Brain microvascular endothelial cell (primary cell): ENCODE measurements at regions not wholly inside any gene's neighbourhood (a gene's known extent, or its start where the extent isn't known, plus 50 kb on each side); places are given as distances from the start of the nearest gene placed in this dataset.

ENCODE experiments used
- DNase-seq: peaks from one replicate; pipeline ENCODE4 v3.0.0-alpha.2; 2020
- H3K27ac ChIP-seq: fragments of 250-450 bp; sonication (Bioruptor Pico); 2 replicates; pipeline ENCODE4 v1.5.1; 2020; ENCODE audit warnings: mild to moderate bottlenecking, moderate library complexity
- H3K27me3 ChIP-seq: fragments of 250-450 bp; sonication (Bioruptor Pico); replicated peaks from 2 replicates; pipeline ENCODE4 v1.5.1; 2020; ENCODE audit warnings: mild to moderate bottlenecking
- H3K36me3 ChIP-seq: fragments of 250-450 bp; sonication (Bioruptor Pico); replicated peaks from 2 replicates; pipeline ENCODE4 v1.5.1; 2020; ENCODE audit warnings: mild to moderate bottlenecking
- H3K4me3 ChIP-seq: 2 replicates; pipeline ENCODE4 v1.5.1; 2011; ENCODE audit warnings: low read depth, mild to moderate bottlenecking, control low read depth, low read length, moderate library complexity
- in situ Hi-C: cut with HindIII; loops from 2 replicates; pipeline ENCODE4 v1.10.0; 2017; ENCODE audit warnings: low sequenced_read_pairs, low pct_ligation_motif_present
- TF ChIP-seq, protein P1 (sequence below): IDR thresholded peaks from 2 replicates; pipeline ENCODE4 v1.5.1; 2011; ENCODE audit warnings: low read depth, mild to moderate bottlenecking, moderate library complexity, low read length, control low read depth, inconsistent platforms; ENCODE audit errors: missing control alignments

DNA sequence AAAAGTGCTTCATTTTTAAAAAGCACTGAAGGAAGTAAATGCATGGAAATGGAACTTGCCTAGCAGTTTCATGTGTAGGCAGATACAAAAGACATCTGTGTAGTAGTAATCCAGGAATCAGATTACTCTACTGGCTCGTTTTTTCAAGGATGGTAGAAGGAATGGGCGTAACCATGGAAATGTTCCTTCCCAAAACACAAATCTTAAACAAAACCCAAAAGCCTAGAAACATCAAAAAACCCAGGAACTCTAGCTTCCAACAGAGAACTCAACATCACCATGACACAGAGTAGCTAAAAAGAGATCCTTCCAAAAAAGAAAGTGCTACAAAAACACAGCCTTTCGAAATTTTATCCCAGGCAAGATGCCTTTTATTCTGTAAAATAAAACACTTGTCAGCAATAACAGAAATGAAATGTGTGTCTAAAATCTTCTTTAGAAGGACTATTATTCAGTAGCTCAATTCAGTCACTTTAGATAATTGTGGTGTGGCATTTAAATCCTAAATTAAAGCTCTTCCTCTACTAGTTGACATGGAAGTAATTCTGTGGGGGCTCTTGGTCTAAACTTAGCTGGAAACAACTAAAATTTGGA is 81.7 kb downstream of the FAM217A start:
- in situ Hi-C loops, result no loop called here
- peak; percentile 58 for DNase-seq
- Histone ChIP-seq H3K4me3 (no peak overlapping the region), H3K27ac (peak overlapping the region; percentile 28), H3K36me3 (no peaks in the 10 kb centered on the region), H3K27me3 (no peaks in the 10 kb centered on the region)
- TF ChIP-seq, protein P1, sequence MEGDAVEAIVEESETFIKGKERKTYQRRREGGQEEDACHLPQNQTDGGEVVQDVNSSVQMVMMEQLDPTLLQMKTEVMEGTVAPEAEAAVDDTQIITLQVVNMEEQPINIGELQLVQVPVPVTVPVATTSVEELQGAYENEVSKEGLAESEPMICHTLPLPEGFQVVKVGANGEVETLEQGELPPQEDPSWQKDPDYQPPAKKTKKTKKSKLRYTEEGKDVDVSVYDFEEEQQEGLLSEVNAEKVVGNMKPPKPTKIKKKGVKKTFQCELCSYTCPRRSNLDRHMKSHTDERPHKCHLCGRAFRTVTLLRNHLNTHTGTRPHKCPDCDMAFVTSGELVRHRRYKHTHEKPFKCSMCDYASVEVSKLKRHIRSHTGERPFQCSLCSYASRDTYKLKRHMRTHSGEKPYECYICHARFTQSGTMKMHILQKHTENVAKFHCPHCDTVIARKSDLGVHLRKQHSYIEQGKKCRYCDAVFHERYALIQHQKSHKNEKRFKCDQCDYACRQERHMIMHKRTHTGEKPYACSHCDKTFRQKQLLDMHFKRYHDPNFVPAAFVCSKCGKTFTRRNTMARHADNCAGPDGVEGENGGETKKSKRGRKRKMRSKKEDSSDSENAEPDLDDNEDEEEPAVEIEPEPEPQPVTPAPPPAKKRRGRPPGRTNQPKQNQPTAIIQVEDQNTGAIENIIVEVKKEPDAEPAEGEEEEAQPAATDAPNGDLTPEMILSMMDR, result no peak

DNA sequence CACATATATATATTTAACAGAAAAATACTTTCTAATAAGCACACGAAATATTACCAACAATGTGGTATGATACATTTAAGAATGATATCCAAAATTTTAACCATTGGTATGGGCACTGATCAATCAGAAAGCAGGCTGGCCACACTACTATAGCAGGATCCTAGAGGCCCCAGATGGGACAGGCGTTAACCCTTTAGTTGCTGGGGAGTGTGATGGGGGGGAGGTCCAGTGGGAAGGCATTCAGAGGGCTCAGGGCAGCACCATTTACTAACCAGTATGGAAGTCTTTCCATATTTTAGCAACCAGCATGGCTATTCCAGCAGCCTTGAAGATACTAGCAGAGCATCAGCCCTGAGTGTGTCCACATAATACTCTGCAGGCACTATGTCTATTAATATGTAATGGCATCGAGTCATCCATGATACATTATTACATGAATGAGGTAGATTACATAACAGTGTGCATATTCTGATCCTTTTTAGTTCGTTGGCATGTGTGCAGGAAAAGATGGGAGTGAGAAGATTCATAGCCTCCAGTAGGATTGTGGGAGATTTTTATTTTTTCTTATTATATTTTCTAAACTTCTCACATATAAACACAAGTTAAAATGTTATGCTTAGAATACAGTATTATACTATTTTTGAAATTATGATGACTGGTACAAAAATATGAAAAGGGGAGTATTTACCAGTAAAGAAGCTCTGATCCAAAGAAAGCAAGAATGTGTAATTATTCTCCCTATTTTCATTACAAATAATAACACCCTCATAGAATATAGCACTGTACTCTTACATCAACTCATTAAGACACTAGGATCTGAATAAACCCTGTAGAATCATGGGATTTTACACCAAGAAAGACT is 78.9 kb downstream of the FAM217A start:
- in situ Hi-C loops, result no loop called here
- no peak for DNase-seq
- Histone ChIP-seq H3K27ac (no peak overlapping the region), H3K4me3 (no peak overlapping the region), H3K36me3 (no peaks in the 10 kb centered on the region), H3K27me3 (no peaks in the 10 kb centered on the region)
- TF ChIP-seq, protein P1, result no peak

DNA sequence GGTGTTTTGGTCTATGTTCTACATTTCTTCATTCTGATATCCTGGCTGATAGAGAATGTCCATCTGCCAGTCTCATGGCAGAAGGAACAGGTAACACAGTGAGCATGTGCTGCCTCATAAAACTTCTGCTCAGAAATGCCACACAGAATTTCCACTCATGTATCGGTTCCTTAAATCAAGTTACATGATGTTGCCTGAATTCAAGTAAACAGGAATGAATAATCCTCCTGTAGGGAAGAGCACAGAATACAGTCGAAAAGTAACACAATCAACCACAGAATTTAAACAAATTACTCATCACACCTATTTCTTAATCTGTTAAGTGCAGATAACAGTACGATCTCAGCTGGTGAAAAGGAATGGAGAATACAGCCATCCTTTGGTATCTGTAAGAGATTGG is 74.7 kb downstream of the FAM217A start:
- in situ Hi-C loops, result no loop called here
- TF ChIP-seq, protein P1, result no peak
- Histone ChIP-seq H3K36me3 (no peaks in the 10 kb centered on the region), H3K4me3 (no peak overlapping the region), H3K27me3 (no peaks in the 10 kb centered on the region), H3K27ac (no peak overlapping the region)
- no peak for DNase-seq

DNA sequence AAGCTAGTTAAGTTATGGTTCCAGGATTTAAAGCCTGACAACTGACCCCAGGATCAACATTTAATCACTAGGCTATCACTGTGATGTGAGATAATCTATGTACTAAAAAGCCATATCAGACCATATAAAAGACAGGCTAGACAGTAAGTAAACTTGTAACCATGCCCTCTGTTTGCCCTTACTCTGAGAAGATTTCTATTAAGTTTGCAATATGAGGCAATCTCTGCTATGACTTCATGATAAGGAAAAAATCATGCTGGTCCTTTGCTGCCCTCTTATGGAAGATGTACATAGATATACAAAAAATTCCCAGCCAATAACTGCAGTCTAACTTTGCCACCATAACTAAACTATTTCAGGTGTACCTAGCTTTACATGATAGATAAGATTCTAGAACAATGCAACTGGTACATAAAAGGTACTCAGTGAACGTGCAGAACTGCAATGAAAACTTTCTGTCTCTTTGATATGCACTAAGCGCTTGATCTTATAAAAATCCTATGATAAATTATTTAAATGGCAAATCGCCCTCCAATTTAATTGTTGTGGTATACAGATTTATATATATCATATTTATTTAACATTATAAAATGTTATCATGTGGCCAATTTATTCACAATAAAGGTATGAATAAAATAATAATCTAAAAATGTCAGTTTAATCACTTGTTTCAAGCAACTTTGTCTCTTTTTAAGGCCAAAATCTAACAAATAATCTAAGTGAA is 70.5 kb downstream of the FAM217A start:
- Histone ChIP-seq H3K27me3 (no peaks in the 10 kb centered on the region), H3K36me3 (no peaks in the 10 kb centered on the region), H3K27ac (peak overlapping the region; percentile 75), H3K4me3 (no peak overlapping the region)
- in situ Hi-C loops, result no loop called here
- peak; percentile 80 for DNase-seq
- TF ChIP-seq, protein P1, result peak; percentile 45

DNA sequence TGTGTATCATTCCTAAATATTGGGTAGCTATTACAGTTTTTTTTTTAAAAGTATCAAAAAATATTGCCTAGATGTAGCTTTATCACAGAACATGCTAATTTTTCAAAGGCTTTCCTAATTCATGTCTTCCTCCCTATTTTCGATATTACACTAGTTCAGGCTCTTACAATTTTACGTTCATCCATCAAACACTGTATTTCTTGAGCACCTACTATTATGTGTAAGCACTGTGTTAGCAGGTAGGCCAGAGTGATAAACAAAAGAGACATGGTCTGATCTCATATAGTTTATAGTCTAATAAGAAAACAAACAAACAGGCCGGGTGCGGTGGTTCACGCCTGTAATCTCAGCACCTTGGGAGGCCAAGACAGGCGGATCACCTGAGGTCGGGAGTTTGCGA is 69.5 kb downstream of the FAM217A start:
- no peak for DNase-seq
- Histone ChIP-seq H3K4me3 (no peak overlapping the region), H3K36me3 (no peaks in the 10 kb centered on the region), H3K27ac (no peak overlapping the region), H3K27me3 (no peaks in the 10 kb centered on the region)
- in situ Hi-C loops, result no loop called here
- TF ChIP-seq, protein P1, result no peak
